ENCODE measurements at regions not wholly inside any gene's neighbourhood (a gene's known extent, or its start where the extent isn't known, plus 50 kb on each side); places are given as distances from the start of the nearest gene placed in this dataset.
"Not testable (repeated sequence)": the region's sequence is repeated elsewhere in the genome, so short reads cannot be mapped to it uniquely, and the experiment has no call there.

- no peak overlapping the region for H3K27ac Mint-ChIP-seq
- no peak overlapping the region for H3K4me3 Mint-ChIP-seq
- H3K4me1 Mint-ChIP-seq: peaks cover 0 to 2% (median 0%) of the 10 kb centered on the region in 3 donors
- peaks cover 59% of the 10 kb centered on the region for H3K27me3 Mint-ChIP-seq
- H3K9me3 Mint-ChIP-seq: peaks cover 0 to 2% (median 0%) of the 10 kb centered on the region in 3 donors
- H3K36me3 Mint-ChIP-seq: no peaks in the 10 kb centered on the region
Measured at GRCh38 chr1:148354284-148354912, 128.7 kb downstream of the PPIAL4G start.

- H3K9me3 Mint-ChIP-seq: peaks cover 0 to 2% (median 0%) of the 10 kb centered on the region in 3 donors
- H3K36me3 Mint-ChIP-seq: no peaks in the 10 kb centered on the region
- H3K27ac Mint-ChIP-seq: no peak overlapping the region
- H3K4me1 Mint-ChIP-seq: peaks cover 0 to 2% (median 0%) of the 10 kb centered on the region in 3 donors
- H3K27me3 Mint-ChIP-seq: peaks cover 62% of the 10 kb centered on the region
- H3K4me3 Mint-ChIP-seq: no peak overlapping the region
Measured at GRCh38 chr1:148353461-148354283, 129.4 kb downstream of the PPIAL4G start.

- Mint-ChIP-seq H3K36me3 (no peaks in the 10 kb centered on the region), H3K4me1 (peaks cover 0 to 2% (median 0%) of the 10 kb centered on the region in 3 donors), H3K4me3 (no peak overlapping the region), H3K27ac (no peak overlapping the region), H3K27me3 (peaks cover 61% of the 10 kb centered on the region), H3K9me3 (peaks cover 0 to 2% (median 0%) of the 10 kb centered on the region in 3 donors)
Measured at GRCh38 chr1:148352470-148353053, 130.5 kb downstream of the PPIAL4G start.

GRCh38 chr1:148347781-148348180 lies 135.3 kb downstream of the PPIAL4G start:
- Mint-ChIP-seq H3K27ac (no peak overlapping the region), H3K4me1 (peaks cover 0 to 2% (median 0%) of the 10 kb centered on the region in 3 donors), H3K27me3 (peaks cover 43% of the 10 kb centered on the region), H3K4me3 (no peak overlapping the region), H3K36me3 (no peaks in the 10 kb centered on the region), H3K9me3 (no peaks in the 10 kb centered on the region)

GRCh38 chr1:148345659-148346151 lies 137.4 kb downstream of the PPIAL4G start:
- not testable (repeated sequence) for H3K27ac Mint-ChIP-seq, H3K9me3 Mint-ChIP-seq

GRCh38 chr1:148344651-148345050 lies 138.5 kb downstream of the PPIAL4G start:
- H3K27ac Mint-ChIP-seq: not testable (repeated sequence)

More at GRCh38 chr1:148345659-148346151, 137.4 kb downstream of the PPIAL4G start:
- not testable (repeated sequence) for H3K4me3 Mint-ChIP-seq, H3K4me1 Mint-ChIP-seq, H3K36me3 Mint-ChIP-seq
- H3K27me3 Mint-ChIP-seq: peaks cover 34% of the 10 kb centered on the region

GRCh38 chr1:148341729-148342128 lies 141.4 kb downstream of the PPIAL4G start:
- not testable (repeated sequence) for H3K27me3 Mint-ChIP-seq

More at GRCh38 chr1:148344651-148345050, 138.5 kb downstream of the PPIAL4G start:
- H3K4me3 Mint-ChIP-seq, H3K9me3 Mint-ChIP-seq, H3K36me3 Mint-ChIP-seq, H3K4me1 Mint-ChIP-seq: not testable (repeated sequence)
- peaks cover 26% of the 10 kb centered on the region for H3K27me3 Mint-ChIP-seq

GRCh38 chr1:148336121-148336918 lies 146.8 kb downstream of the PPIAL4G start:
- Mint-ChIP-seq H3K4me1 (peaks cover 6 to 27% (median 24%) of the 10 kb centered on the region in 3 donors), H3K4me3 (peak overlapping the region in 3 of 4 donors; percentile 61 to 99 (median 88)), H3K27ac (peak overlapping the region in 2 of 3 donors; percentile 20 to 91)
- H3K36me3 Mint-ChIP-seq, H3K9me3 Mint-ChIP-seq, H3K27me3 Mint-ChIP-seq: not testable (repeated sequence)

More at GRCh38 chr1:148341729-148342128, 141.4 kb downstream of the PPIAL4G start:
- not testable (repeated sequence) for H3K4me3 Mint-ChIP-seq, H3K4me1 Mint-ChIP-seq, H3K9me3 Mint-ChIP-seq, H3K36me3 Mint-ChIP-seq, H3K27ac Mint-ChIP-seq

GRCh38 chr1:148334339-148335130 lies 148.6 kb downstream of the PPIAL4G start:
- H3K27me3 Mint-ChIP-seq: peaks cover 4% of the 10 kb centered on the region
- peaks cover 6 to 27% (median 25%) of the 10 kb centered on the region in 3 donors for H3K4me1 Mint-ChIP-seq
- H3K4me3 Mint-ChIP-seq: peak overlapping the region; percentile 88 to 99 (median 98)
- peak overlapping the region; percentile 91 to 100 (median 100) for H3K27ac Mint-ChIP-seq
- H3K9me3 Mint-ChIP-seq: no peaks in the 10 kb centered on the region
- H3K36me3 Mint-ChIP-seq: no peaks in the 10 kb centered on the region

GRCh38 chr1:148333875-148334338 lies 149.2 kb downstream of the PPIAL4G start:
- Mint-ChIP-seq H3K4me3 (peak overlapping the region; percentile 88 to 99 (median 98)), H3K36me3 (no peaks in the 10 kb centered on the region), H3K4me1 (peaks cover 6 to 27% (median 25%) of the 10 kb centered on the region in 3 donors), H3K27ac (peak overlapping the region; percentile 91 to 100 (median 100)), H3K27me3 (peaks cover 7% of the 10 kb centered on the region), H3K9me3 (no peaks in the 10 kb centered on the region)

GRCh38 chr1:148328884-148329283 lies 154.2 kb downstream of the PPIAL4G start:
- Mint-ChIP-seq H3K36me3 (no peaks in the 10 kb centered on the region), H3K27ac (no peak overlapping the region), H3K27me3 (peaks cover 7% of the 10 kb centered on the region), H3K9me3 (no peaks in the 10 kb centered on the region), H3K4me1 (peaks cover 0 to 8% (median 5%) of the 10 kb centered on the region in 3 donors), H3K4me3 (no peak overlapping the region)

GRCh38 chr1:148325031-148325430 lies 158.1 kb downstream of the PPIAL4G start:
- H3K27me3 Mint-ChIP-seq, H3K36me3 Mint-ChIP-seq, H3K9me3 Mint-ChIP-seq, H3K4me3 Mint-ChIP-seq, H3K27ac Mint-ChIP-seq, H3K4me1 Mint-ChIP-seq: not testable (repeated sequence)

GRCh38 chr1:148324465-148324864 lies 158.6 kb downstream of the PPIAL4G start:
- not testable (repeated sequence) for H3K9me3 Mint-ChIP-seq, H3K27me3 Mint-ChIP-seq

GRCh38 chr1:148320079-148320478 lies 163.0 kb downstream of the PPIAL4G start:
- Mint-ChIP-seq H3K4me1 (peaks cover 19 to 30% (median 27%) of the 10 kb centered on the region in 3 donors), H3K4me3 (peak overlapping the region in 2 of 4 donors; percentile 14 to 64)
- not testable (repeated sequence) for H3K27ac Mint-ChIP-seq, H3K27me3 Mint-ChIP-seq, H3K9me3 Mint-ChIP-seq, H3K36me3 Mint-ChIP-seq

More at GRCh38 chr1:148324465-148324864, 158.6 kb downstream of the PPIAL4G start:
- H3K4me1 Mint-ChIP-seq, H3K27ac Mint-ChIP-seq, H3K36me3 Mint-ChIP-seq, H3K4me3 Mint-ChIP-seq: not testable (repeated sequence)

All from IgD-negative memory B cell (primary cell).